AG08396 (cell line): ENCODE measurements at regions not wholly inside any gene's neighbourhood (a gene's known extent, or its start where the extent isn't known, plus 50 kb on each side); places are given as distances from the start of the nearest gene placed in this dataset.

Source experiments
- DNase-seq: peaks from one replicate; pipeline ENCODE4 v3.0.0; 2012; ENCODE audit warnings: low spot score, mixed read lengths

DNA sequence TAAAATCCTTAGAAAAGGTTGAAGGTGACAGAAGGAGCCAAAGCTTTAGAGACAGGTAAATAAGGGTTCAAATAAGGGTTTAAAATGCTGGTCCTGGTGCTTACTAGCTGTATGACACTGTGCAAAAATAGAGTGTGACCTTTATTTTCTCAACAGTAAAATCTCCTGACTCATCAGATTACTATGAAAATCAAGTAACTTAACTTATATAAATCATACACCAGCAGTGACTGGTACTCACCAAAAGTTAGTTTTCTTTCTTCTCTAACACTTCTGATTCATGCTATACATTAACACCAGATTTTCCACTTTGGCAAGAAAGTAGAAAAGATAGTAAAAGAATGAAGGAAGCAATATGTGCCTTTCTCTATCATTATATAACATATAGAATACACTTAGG is 205.9 kb upstream of the GBE1 start:
- no peak for DNase-seq

DNA sequence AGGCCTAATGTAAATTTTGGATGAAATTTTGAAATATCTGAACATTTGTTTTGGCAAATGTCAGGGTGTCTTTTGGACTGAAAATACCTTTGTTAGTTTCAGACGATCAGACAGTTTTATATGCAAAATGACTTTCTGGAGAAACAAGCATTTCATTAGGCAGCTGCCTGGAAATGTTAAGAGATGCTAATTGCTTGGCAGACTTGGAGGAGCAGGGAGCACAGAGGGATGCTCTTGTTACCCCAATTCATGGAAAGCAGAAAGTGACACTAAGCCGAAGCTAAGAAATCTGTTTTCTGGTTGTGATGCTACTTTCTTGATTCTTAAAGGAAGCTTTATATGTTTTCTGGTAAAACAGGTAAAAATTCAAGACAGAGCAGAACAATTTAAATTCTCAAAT is 204.3 kb upstream of the GBE1 start:
- DNase-seq: no peak

DNA sequence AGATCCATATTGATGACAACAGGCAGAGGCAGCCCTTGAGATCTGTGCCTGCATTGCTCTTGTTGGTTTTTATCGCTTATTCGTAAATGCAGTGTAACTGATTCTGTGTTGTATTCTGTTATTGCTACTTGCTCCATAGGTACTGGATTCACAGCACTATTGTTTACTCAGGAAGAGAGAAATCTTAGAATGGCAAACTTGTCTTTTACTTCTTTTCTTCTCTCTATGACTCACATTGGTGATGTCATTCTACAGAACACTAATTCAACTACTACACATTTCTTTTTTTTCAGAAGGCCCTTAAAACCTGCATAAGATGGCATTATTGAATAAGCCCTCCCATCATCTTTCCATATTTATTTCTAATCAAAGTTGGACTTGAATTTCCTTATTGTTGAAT is 201.0 kb upstream of the GBE1 start:
- DNase-seq: no peak

DNA sequence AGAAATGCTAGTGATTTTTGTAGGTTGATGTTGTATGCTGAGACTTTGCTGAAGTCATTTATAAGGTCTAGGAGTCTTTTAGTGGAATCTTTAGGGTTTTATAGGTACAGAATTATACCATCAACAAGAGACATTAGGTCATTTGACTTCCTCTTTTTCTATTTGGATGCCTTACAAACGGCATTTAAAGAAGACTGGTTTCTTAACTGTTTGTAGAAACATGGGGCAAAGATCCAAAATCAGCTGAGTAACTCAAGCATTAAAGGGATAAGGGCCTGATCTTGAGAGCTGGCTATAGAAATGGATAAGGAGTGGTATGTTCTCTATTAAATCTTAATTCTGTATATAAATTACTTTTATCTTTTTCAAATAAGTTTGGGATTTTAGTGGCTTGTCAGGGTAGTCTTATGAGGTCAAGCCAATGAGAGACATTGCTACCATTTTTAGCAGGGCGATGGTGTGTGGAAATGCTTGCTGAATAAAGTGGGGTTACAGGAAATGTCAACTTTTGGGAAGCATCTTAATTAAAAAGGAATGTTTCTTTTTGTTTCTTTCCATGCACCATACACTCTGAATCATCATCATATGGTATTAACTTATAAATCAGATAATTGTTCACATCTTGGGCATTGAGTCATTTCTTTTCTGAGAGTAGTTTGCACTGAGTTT is 197.7 kb upstream of the GBE1 start:
- DNase-seq: no peak

DNA sequence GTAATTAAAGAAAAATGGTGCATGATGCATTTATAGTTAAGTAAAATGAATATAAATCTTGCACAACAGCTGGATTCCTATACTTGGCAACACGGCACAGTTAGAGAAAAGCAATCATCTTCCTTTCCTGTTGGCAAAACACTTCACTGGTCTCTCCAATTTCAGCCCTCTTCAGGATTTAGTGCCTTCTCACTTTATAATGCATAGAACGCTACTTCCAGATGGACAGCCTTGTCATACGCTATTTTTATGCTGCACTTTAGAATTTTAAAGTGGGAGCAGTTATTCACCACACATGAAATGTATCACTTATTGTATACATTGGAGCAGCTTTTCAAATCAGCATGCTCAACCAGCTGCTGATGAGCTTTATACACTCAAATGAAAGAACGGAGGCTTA is 194.4 kb upstream of the GBE1 start:
- DNase-seq: no peak

DNA sequence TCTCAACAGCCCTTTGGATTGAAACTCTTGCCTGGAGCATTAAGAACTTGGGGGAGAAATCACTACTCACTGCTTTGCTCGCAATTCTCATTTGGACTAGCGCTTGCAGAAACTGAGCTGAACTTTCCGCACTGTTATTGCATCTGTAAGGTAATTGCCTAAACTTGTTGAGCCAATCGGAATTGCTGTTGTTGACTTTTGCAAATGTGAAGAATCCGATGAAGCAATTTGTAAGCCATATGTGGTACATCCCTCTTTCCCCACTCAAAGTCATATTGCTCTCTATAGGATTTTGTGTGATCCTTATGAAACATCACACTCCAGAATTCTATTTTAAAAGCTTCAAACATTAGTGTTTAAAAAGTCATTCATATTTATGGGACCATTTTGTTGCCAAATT is 191.7 kb upstream of the GBE1 start:
- DNase-seq: no peak

DNA sequence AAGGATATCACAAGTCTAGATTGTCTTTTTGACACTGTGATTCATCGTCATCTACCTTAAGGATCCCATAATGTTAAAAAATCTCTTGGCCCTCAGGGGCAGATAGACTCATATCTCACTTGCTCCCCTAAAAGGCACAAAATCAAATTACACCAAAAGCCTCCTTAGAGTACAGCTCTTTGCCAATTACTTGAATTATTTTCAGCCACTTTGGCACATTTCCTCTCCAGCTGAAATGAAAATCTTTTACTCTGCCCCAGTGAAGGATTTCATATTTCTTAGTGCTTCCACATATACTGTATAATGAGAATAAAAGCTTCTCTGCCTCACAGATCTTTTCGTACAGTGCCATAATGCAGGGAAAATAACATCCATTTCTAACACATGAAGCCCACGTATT is 190.7 kb upstream of the GBE1 start:
- DNase-seq: no peak

DNA sequence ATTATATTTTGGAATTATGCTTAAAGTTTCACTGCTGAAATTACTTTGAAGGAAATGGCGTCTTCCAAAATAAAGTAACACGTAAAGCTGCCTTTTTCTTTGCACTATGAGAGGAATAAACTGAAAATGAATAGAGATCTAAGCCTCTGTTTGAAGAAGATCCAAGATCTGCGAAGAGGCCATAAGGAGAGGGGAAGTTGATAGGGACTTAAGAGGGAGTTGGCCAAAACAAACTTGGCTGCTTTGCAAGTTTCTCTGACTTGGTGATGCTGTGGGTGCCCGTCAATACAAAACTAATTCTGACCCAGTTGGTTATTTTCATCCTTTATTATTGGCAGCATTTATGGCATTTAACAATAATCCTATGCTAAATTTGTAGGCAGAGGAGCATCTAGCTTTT is 190.2 kb upstream of the GBE1 start:
- no peak for DNase-seq

DNA sequence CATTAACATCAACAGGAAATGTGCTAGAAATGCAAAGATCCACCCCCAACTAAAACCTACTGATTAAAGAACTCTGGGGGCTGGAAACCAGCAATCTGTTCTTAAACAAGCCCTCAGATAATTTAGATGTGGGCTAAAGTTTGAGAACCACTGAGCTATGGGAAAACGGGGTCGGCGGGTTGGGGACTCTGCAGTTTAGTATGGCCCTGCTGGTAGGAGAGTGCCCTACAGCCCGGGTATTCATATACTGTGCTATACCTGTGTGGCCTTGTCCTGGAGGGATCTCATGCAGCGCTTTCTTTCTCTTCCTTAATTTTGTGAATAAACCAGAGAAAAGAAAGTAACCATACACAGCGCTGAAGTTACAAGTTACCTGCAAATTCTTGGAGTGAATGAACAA is 189.7 kb upstream of the GBE1 start:
- DNase-seq: no peak

DNA sequence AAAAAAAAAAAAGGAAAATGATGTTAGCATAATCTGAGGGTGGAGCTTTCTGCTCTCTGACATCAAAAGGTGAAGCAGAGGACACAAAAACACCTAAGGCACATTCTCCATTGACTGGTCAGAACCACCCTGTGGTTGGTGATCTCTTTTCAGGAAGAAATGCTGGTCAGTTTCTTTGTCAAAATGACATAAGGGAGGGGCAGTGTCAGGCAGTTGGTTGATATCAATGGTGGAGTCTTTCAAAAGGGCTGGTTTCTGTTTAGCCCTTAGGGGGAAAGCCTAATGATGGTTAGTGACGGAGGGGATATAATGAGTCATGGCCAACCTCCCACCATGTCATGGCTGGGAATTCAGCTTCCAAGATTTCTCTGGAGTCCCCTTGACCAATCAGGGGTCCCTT is 185.9 kb upstream of the GBE1 start:
- no peak for DNase-seq

DNA sequence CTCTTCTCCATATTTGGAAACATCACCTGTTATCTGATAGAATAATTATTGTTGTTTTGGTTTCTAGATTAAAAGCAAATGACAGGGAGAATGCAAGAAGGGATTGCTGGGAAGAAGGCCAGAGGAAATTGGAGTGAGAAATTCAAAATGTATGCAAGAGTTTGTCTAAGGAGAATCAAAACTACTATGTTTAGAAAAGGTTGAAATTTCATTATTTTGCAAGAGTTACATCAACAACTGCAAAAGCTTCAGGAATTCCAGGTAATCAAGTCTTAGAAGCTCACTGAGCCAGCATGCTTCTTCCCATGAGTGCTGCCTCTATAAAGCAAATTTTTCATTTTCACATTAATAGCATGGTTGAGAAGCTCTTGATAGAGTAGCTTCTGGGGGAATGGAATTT is 177.2 kb upstream of the GBE1 start:
- DNase-seq: no peak

DNA sequence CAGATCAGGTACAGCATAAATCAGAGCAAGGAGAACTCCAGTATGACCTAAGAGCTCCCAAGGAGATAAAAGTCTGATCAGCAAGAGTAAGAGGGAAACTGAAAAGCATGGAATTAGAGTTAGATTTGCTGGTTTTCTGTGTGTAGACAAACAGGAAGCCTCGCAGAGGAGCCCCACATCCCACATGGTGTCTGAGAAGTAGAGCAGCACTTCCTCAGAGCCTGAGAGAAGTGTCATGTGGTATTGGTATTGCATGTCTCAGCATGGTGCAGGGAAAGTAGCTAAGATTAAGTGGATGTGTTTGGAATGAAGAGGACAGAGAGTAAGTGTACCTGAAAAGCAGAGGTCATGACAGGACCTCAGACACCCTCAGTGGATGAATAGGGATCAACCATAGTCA is 175.4 kb upstream of the GBE1 start:
- DNase-seq: no peak

DNA sequence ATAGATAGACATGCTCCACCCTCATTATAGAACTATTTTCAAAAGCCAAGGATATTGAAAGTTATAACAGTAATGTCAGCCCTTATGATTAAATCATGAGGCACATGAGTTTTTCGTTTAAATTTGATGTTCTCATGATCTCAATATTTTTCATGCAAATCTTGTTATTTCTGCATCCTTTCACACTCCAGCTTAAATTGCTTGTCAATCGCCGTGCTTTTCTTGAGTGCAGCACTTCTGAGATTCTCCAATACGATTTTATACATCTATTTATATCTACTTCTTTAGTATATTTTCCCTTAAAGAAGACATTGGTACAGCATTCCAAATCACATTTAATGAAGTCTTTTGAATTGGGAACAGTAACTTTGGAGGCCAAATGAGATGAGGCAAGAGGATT is 171.2 kb upstream of the GBE1 start:
- no peak for DNase-seq

DNA sequence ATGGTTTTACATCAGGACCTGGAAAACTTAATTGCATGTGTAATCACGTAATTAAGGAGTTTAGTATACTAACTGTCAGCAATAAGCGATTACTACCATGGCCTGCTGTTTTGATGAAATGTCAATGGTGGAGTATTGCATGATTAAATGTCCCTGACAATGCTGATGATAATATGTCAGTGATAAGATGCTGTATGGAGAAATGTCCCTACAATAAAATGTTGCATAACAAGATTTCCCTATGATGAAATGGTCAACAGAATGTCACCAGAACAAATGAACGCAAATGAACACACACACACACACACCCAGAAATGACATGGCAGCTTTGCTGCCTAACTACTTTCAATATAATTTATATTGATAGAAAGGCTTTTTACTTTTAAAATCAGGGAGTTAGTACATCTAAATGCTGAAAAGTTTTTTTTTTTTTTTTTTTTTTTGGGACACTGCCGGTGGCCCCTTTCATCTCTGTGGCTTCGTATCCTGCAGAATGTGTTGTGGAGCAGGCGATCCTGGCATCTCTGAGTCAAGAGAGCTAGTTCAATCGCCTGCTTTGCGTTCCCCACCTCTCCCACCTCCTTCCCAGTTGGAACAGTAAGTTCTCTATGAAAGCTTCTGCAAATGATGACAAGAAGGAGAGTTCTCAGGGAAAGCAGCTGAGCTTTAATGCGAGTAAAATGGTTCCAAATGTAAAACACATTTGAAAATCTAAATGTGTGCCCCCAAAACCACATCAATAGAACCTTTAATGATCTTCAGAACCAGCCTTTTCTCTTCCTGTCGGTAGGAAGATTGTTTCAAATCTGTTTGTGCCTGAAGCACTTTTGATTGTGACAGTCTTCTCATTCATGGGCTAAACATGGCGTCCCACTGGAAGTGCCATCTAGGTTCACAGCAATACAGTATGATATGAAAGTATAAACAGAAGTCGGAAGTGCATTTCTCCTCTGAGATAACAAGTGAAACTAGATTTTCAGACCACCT is 170.1 kb upstream of the GBE1 start:
- DNase-seq: no peak

DNA sequence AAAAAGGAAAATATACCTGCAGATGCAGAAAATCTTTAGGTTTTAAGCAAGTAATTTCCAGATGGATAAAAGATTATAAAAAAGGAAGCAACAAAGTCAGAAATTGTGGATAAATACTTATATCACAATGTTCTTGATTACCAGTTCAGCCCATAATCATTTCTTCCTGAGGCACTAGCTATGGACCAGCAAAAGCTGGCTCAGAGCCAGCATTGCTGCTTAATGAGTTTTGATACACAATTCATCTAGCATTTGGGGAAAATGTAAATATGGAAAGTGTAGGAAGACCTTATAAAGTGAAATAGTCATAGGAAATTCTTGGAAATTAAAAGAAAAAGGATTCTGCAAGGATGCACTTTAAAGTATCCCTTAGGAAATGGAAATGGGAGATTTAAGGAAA is 168.3 kb upstream of the GBE1 start:
- DNase-seq: no peak

DNA sequence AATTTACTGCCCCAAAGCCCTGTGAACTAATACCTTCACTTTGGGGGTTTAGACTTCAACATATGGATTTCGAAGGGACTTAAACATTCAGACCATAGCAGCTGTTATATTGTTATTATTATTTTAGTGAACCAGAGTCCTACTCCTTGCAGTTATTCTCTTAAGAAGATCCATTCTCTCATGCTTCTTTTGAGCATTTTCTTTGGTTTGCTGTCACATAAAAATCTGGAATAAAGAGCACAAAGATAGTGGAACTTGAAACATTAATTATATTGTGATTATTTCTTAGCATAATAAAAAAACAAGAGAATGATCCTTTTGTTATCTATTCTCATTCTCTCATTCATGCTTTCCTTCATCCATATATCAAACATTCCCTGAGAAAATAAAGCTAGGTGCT is 166.4 kb upstream of the GBE1 start:
- DNase-seq: no peak

DNA sequence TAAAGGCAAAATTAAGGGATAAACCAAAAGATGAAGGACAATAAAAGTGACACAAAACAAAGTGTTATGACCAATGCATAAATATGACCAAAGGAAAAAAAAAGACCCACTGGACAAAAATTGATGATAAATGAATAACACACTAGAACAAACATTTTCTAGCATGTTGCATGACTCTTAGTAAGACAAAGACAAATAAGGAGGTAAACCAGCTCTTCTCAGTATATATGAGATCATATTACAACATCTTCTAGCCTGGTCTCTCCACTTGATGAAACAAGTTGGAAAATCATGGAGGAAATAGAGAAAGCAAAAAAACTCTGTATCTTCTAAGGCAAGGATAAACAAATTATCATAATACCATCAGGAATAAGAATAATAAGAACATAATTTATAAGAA is 163.9 kb upstream of the GBE1 start:
- DNase-seq: no peak

DNA sequence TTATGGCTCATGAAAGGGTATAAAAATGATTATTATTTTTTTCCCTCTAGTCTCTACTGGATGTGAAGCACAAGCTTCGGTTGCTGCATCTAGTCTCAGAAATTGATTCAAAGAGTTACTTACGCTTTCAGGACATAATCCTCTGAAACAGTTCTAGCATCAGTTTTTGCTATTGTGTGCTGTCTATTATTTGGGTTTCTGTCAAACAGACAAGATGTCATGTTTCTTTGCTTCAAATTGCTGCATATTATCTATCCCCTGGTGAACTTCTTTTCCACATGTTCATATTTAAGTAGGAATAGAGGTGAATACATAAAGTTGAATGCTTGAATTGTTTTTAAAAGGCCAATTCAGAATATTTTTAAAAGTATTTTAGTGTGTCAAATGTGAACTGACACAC is 161.6 kb upstream of the GBE1 start:
- no peak for DNase-seq

DNA sequence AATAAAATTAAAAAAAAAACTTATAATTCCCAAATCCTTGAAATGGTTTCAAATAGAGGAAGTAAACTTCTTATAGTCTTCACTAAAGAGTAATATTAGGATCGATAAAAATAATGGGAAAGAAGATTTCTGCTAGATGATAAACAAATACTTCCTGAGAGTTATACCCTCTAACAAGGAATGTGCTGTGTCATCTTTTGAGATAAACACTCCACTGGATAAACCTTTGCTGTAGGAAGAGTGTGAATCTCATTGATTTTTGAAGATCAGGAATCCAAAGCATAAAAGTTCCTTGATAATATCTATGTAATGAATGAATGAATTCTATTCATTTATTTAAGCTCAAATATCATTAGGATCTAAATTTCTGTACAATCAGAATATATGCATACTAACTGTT is 161.0 kb upstream of the GBE1 start:
- no peak for DNase-seq

DNA sequence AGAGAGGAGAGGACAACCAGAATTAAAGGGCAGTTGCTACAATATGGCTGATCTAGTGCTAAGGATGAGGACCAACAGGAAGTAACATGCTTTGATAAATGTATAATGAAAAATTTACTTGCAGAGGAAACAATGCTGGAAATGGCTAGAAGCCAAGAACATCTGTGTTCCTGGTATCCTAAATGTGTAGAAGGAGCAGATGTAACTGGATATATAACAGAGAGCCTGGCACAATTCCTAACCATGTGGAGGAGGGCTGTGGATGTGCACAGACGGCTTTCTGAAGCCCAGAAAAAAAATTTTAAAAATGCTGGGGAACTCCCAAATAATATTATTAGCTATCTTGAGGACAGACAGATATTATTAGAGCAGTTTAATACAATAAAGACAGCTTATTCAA is 159.4 kb upstream of the GBE1 start:
- no peak for DNase-seq

DNA sequence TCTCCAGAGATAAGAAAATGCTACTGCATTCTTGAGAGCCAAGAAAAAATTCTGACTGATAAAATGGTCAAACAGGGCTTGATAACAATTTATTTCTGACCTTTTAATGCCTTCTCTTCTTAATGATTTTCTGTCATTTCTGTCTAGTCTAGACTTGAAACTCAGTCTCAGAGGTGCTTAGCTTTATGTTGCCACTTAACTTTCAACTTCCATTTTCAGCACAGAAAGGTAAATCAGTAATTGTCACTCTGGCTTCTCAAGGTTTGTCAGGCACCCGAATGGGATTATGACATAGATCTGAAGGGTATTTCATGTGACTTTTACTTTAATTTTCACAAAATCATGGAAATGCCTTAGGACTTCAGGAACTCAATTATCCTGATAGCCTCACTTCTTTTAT is 155.4 kb upstream of the GBE1 start:
- DNase-seq: no peak

DNA sequence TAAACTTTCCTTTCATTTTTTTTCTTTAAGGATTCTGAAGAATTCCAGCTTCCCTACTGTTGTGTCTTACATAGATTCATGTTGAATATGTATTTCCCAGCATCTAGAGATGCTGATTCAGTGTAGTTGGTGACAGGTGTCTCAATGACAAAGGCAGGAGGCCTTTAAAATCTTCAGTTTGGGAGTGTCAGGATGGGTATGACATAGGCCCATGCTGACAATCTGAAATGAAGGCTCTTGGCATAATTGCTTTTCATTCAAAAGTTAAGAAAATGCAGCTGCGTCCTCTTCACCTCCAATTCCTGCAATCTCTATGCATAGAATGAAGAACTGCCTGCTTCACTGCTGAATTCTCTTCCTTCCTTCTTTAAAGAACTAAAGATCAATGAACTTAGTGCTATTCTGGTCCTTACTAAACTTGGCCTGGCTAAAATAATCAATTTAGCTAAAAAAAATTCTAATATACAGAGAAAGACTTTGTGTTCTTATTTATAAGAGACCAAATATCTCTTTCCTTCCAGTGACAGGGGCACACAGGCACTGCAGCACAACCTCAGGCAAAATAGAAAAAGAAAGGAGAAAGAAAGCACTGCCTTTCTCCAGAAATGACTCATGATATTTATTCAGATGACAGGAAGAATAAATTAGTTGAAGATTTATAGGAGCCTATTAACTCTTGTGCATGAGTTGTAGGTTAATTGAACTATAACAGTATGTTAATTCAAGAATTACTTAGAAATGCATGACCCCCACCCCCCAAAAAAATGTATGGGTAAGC is 152.6 kb upstream of the GBE1 start:
- no peak for DNase-seq

DNA sequence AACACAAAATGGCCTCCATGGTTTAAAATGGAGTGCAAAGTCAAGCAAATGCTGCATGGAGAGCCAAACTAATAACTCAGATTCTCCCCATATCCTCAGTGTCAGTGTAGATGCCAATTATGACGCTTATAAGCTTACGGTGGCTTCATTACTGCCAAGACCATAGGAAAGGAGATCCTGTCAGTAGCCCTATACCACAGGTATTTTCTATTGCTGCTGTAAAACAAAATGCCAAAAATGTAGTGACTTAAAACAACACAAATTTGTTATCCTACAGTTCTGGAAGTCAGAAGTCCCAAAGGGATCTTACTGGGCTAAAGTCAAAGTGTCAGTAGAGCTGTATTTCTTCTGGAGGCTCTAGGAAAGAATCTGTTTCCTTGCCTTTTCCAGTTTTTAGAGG is 149.8 kb upstream of the GBE1 start:
- no peak for DNase-seq
